Endothelial cell of umbilical vein (primary cell): ENCODE measurements at regions not wholly inside any gene's neighbourhood (a gene's known extent, or its start where the extent isn't known, plus 50 kb on each side); places are given as distances from the start of the nearest gene placed in this dataset.

Source experiments
- CTCF ChIP-seq, 2 donors: IDR thresholded peaks; 1 replicate in 1 of 2; 2 replicates in 1 of 2; pipeline ENCODE4 v1.5.1; 2011; ENCODE audit warnings: low read length in 2 of 2, mild to moderate bottlenecking in 2 of 2, moderate library complexity in 2 of 2, control low read depth in 1 of 2, inconsistent platforms in 1 of 2, low read depth in 1 of 2; ENCODE audit not compliant: insufficient read depth in 1 of 2; ENCODE audit errors: extremely low read depth in 1 of 2
- POLR2A ChIP-seq: IDR thresholded peaks from 2 replicates; pipeline ENCODE4 v1.6.1; 2012; ENCODE audit warnings: low read depth, mild to moderate bottlenecking, control low read depth, low read length
- POLR2AphosphoS5 ChIP-seq: IDR thresholded peaks from 2 replicates; pipeline ENCODE4 v1.6.1; 2012; ENCODE audit warnings: low read depth, mild to moderate bottlenecking, control low read depth, low read length, moderate library complexity; ENCODE audit not compliant: insufficient read depth

GRCh38 chr13:68846663-68847062 lies 1261.0 kb upstream of the ATXN8OS start:
- no peak for TF ChIP-seq POLR2A
- no peak for TF ChIP-seq CTCF (IDR thresholded peaks at IDR 0.05; ENCODE audit: extremely low read depth in 1 of 2, insufficient read depth in 1 of 2, low read depth in 1 of 2, low read length in 2 of 2)
- no peak for TF ChIP-seq POLR2AphosphoS5
